NCI-H1436 treated with DMSO at 0.1 percent for 48 hours (cell line): ENCODE measurements at regions not wholly inside any gene's neighbourhood (a gene's known extent, or its start where the extent isn't known, plus 50 kb on each side); places are given as distances from the start of the nearest gene placed in this dataset.

ENCODE experiments used
- DNase-seq: peaks from one replicate; lab custom pipeline; 2025; lab: John Stamatoyannopoulos, UW

- no peak for DNase-seq
Measured at GRCh38 chr3:18827664-18828063, 320.6 kb upstream of the KCNH8 start.

- no peak for DNase-seq
Measured at GRCh38 chr3:18825665-18826064, 322.6 kb upstream of the KCNH8 start.

DNA sequence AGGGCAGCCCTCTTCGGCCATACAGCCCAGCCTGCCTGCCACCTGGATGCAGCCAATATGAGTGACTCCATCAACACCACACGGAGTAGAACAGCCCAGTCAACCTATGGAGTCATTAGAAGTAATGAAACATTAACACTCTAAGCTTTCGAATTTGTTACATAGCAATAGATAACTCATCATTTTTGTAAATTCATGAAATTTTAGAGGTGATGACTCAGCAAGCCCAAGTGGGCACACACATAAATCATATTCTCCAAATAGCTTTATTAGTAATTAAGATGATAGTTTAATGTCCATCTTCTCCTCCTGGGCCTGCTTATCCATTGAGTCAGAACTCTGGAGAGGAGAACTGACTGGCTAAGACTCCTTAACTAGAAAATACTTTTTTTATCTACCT is 335.0 kb upstream of the KCNH8 start:
- no peak for DNase-seq

DNA sequence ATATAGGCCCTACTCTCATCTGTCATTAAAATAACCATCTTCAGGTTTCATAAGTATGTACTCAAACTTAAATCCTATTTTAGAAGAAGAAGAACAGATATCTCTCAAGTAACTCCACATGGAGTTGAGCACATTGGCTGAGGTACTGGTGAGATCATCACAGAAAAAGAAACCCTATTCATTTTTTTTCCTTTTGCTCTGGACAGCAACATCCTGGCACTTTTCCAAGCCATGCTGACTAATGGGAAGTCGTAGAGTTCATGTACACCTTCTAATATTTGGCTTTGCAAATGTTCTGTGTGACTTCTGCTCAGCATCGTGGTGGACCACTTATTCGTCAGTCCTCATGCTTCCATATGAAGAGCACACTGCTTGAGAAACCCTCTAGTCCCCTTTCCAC is 336.0 kb upstream of the KCNH8 start:
- DNase-seq = no peak

DNA sequence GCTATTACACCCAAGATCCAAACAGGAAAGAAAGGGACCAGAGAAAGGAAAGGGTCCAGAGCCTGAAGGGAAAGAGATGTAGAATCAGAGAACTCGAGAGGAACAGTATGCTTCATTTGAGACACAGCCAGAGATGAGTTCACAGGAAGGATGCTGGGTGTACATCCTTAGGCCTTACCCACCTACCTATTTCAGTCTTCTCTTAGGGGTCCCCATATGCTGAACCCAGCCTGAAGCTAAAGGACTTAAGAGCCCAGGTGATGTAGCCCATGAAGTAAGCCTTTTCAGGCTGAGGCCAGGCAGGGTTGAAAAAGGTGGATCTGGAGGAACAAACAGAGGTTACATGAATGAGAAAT is 338.0 kb upstream of the KCNH8 start:
- DNase-seq = no peak

- no peak for DNase-seq
Measured at GRCh38 chr3:18809640-18810305, 338.5 kb upstream of the KCNH8 start.

- DNase-seq = no peak
Measured at GRCh38 chr3:18808429-18808828, 339.9 kb upstream of the KCNH8 start.

- no peak for DNase-seq
Measured at GRCh38 chr3:18807593-18807992, 340.7 kb upstream of the KCNH8 start.

GRCh38 chr3:18806633-18807032 is 341.7 kb upstream of the KCNH8 start:
- no peak for DNase-seq

- DNase-seq = no peak
Measured at GRCh38 chr3:18797378-18797777, 350.9 kb upstream of the KCNH8 start.

DNA sequence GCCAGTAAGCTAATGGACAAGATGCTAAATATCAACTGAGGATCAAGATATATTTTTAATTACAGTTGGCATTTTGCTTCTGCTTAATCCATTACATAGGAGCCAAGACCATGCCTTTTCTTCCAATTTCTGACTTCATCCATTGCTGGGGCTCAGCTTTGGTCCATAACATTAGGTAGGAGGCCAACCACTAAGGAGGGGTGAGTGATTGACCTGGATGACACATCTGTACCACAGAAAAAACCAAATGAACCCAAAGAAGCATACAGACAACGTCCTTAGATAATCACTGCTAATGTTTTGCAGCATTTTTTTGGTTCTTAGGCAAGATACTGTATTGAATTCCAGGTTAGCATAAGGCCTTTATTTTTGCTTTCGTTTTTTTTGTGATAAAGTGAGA is 353.2 kb upstream of the KCNH8 start:
- DNase-seq = no peak

GRCh38 chr3:18791752-18792151 is 356.6 kb upstream of the KCNH8 start:
- DNase-seq = no peak

GRCh38 chr3:18791182-18791581 is 357.1 kb upstream of the KCNH8 start:
- DNase-seq = peak; percentile 2

DNA sequence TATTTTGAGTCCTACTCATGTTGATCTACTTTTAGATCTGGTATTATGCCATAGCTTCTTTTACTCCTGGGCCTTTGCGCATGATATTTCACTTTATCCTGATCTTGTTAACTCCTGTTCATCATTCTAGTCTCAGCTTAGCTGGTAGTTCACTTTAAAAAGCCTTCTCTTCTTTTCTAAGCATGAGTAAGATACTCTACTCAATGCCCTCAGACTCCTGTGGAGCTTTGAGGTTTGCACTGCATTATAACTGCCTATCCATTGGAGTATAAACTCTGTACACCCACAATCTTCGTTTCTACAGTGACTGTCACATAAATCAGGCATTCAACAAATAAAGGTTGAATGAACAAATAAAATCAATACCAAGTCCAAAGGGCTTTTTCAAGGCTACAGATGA is 357.9 kb upstream of the KCNH8 start:
- DNase-seq = no peak

GRCh38 chr3:18789734-18790133 is 358.6 kb upstream of the KCNH8 start:
- DNase-seq = no peak

DNA sequence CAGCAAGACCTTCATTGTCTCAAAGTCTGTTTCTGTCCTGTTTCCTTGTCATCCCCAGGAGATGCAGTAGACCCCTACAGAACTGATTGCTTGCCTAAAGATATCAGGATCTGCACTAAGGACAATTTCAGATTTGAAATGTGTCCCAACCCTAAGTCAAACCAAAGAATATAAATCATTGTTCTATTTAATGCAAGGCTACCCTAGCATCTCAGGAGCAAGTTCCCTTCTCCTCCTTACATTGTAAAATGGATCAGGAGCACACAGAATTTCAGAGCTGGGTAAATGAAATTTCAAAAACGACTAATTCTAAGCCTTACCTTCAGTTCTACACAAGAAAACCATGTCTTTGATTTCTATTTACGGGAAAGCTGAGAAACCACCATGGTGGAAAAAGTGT is 360.9 kb upstream of the KCNH8 start:
- DNase-seq = no peak

- no peak for DNase-seq
Measured at GRCh38 chr3:18786650-18787323, 361.5 kb upstream of the KCNH8 start.

GRCh38 chr3:18782191-18782590 is 357.1 kb upstream of the SATB1 start:
- DNase-seq = no peak

DNA sequence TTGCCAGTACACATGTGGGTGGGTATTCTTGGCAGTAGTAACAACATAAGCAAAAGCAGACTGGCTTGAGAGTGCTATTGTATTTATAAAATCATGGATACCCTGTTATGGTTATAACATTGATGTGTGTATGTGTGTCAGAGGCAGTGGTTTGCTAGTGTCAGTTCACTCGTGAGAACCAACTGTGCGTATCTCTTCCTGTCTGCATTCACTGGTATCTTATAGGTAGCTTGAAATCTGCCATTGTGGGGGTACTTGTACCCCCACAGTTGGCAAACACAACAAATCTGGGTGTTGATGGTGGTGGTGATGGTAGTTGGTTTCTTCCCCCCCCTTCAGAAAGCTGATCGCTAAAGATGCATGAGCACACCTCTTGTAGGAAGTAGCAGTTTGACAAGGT is 355.8 kb upstream of the SATB1 start:
- no peak for DNase-seq

DNA sequence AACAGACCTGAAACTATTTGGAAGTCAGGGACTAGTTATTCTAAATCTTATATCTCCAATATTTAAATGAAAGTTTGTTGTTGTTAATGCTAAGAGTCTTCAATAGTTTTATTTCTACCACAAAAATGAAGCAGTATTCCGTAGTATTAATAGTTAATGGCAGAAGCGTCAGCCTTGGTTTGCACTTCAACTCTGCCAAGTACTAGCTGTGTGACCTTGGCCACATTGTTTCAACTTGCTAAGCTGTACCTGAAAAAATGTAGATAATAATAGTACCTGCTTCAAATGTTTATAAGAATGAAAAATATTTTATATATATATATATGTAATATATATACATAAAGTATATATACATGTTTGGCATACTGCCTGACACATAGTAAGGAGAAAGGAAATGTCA is 354.6 kb upstream of the SATB1 start:
- no peak for DNase-seq

GRCh38 chr3:18778598-18778997 is 353.5 kb upstream of the SATB1 start:
- DNase-seq = no peak

- no peak for DNase-seq
Measured at GRCh38 chr3:18778094-18778493, 353.0 kb upstream of the SATB1 start.

DNA sequence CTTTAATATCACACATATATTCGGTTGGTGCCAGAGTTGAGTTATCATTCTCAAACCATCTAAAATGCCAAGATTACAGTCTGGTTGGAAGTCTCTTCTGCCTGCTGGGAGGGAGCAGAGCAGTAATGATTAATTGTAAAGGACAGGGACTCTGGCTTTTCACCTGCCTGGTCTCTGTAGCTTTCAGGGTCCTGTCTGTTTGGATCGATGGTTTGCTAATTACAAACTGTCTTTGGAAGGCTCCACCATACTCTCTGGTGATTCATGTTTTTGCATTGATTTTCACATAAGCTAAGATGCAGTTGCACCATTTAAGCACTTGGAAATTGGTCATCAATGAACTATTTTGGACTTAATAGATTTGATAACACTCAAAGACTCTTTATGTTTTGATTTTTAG is 350.4 kb upstream of the SATB1 start:
- DNase-seq = no peak
